GM19043 (cell line): ENCODE measurements at regions not wholly inside any gene's neighbourhood (a gene's known extent, or its start where the extent isn't known, plus 50 kb on each side); places are given as distances from the start of the nearest gene placed in this dataset.
"Not testable (repeated sequence)": the region's sequence is repeated elsewhere in the genome, so short reads cannot be mapped to it uniquely, and the experiment has no call there.

Experiments
- ATAC-seq: cut with Tn5 transposase; IDR thresholded peaks from one replicate; pipeline ENCODE4 v1.9.1; 2021; ENCODE audit warnings: low read depth; ENCODE audit not compliant: unreplicated experiment

GRCh38 chr2:88802026-88802425 lies 110.6 kb downstream of the RPIA start:
- ATAC-seq, result not testable (repeated sequence)

- no peak for ATAC-seq
Observed at GRCh38 chr2:88807237-88807962, 115.9 kb downstream of the RPIA start.

GRCh38 chr2:88808083-88808482 lies 116.6 kb downstream of the RPIA start:
- ATAC-seq, result no peak

DNA sequence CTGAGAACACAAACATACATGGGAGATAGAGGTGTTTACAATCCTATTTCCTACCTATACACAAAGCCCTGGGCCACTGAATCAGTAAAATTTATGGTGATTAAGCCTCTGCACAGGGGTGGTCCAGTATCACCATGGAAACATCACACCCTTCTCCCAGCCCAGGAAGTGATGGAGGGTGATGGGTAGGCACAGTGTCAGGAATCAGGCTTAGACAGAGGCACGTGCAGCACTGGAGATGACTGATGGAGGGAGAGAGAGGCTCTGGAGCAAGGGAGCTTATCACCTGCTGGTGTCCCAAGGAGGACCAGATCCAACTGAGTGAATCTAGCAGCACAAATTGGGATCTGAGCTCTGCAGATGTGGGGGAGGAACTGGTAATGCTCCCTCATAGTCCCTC lies 117.2 kb downstream of the RPIA start:
- ATAC-seq, result no peak

- ATAC-seq, result no peak
Observed at GRCh38 chr2:88809216-88809615, 117.7 kb downstream of the RPIA start.

GRCh38 chr2:88810017-88810416 lies 118.5 kb downstream of the RPIA start:
- no peak for ATAC-seq

- ATAC-seq, result no peak
Observed at GRCh38 chr2:88810488-88810887, 119.0 kb downstream of the RPIA start.

GRCh38 chr2:88811233-88811632 lies 119.8 kb downstream of the RPIA start:
- ATAC-seq, result no peak

DNA sequence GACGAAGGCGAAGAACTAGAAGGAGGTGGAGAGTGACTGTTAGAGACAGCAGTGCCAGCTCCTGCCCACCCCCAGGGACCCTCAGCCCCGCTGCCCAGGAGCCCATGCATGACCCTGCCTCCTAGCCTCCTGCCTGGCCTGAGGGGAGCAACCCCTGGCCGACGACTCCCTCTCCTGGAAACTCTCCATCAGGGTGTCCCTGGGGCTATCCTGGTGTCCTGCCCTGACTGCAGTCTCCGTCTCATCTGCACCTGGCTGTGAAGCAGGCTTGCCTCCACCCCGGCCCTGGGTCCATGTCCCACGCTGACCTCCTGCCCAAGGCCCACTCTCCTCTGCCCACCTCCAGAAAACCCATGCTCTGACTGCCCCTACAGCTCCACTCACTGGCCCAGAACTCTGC lies 120.2 kb downstream of the RPIA start:
- ATAC-seq, result no peak

GRCh38 chr2:88813612-88814011 lies 122.1 kb downstream of the RPIA start:
- no peak for ATAC-seq

DNA sequence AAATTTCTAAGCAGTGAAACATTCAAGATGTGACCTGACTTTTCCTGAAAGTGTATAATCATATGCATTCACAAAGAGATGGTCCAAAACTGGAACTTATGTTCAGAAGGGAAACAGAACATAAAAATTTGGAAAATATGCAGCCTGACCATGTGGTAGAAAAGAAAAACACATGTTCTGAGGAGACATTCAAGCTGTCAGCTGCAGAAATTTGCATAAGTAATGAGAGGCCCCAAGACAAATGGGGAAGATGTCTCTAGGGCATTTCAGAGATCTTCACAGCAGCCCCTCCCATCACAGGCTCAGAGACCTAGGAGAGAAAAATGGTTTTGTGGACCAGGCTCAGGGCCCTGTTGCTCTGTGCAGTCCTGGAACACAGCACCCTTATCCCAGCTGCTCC lies 123.8 kb downstream of the RPIA start:
- no peak for ATAC-seq

DNA sequence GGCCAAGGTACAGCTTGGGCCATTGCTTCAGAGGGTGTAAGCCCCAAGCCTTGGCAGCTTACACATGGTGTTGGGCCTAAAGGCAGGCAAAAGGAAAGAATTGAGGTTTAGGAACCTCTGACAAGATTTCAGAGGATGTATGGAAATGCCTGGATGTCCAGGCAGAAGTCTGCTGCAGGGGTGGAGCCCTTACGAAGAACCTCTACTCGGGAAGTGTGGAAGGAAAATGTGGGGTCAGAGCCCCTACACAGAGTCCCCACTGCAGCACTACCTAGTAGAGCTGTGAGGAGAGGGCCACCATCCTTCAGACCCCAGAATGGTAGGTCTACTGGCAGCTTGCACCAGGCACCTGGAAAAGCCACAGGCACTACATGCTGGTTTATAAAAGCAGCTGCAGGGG lies 124.2 kb downstream of the RPIA start:
- no peak for ATAC-seq

GRCh38 chr2:88818381-88818780 lies 126.9 kb downstream of the RPIA start:
- ATAC-seq, result no peak

- no peak for ATAC-seq
Observed at GRCh38 chr2:88824951-88825350, 133.5 kb downstream of the RPIA start.

DNA sequence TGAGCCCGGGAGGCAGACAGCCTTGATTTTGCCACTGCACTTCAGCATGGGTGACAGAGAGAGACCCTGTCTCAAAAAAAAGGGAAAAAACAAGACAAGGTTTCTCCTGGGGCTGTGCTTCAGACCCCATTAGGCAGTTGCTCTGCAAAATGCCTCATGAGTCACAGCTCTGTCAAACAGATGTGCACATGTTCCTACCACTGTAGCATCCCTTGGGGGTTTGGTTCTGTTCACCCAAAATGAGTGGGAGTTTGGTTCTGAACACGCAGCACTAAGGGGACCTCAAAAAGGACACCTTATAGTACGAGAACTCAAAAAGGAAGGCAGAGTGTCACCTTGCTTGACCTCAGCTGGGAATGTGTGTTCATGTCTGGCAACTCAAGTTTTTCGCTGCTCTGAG lies 134.9 kb downstream of the RPIA start:
- ATAC-seq, result no peak

- no peak for ATAC-seq
Observed at GRCh38 chr2:88827821-88828220, 136.3 kb downstream of the RPIA start.

- no peak for ATAC-seq
Observed at GRCh38 chr2:88828397-88829137, 137.1 kb downstream of the RPIA start.

DNA sequence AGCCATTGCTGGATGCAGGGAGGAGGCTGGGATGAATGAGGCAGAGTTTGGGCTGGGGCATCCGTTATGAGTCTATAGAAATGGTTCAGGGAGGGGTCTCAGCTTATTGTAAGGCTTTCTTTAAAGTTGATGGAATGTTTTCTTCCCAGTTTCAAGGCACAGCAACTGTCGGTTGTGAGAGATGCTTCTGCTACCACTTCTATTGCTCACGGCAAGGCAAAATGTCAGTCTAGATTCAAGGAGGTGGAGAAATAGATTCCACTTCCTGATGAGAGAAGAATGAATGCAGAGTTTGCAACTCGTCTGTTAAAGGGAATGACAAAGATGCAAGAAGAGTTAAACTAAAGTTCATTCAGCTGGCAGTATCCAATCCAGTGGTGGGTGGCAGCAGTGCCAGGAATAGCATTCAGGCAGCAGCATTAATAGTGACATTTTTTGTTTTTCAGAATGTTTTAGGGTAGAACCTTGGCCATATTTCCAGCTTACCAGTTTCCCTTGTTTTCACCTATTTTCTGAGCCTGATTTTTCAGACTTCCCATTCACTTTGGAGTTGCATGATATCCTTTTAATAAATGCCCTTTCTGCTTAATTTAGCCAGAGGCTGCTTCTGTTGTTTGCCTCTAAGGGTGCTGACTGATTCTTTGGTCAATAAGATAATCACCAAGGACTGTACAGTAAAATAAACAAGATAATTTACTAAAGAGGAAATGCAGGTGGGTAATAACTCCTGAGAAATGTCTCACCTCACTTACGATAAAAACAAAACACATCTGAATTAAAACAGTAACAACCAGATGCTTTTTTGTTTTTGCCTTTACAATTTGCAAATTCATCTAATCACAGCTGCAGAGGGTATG lies 138.4 kb downstream of the RPIA start:
- ATAC-seq, result no peak

DNA sequence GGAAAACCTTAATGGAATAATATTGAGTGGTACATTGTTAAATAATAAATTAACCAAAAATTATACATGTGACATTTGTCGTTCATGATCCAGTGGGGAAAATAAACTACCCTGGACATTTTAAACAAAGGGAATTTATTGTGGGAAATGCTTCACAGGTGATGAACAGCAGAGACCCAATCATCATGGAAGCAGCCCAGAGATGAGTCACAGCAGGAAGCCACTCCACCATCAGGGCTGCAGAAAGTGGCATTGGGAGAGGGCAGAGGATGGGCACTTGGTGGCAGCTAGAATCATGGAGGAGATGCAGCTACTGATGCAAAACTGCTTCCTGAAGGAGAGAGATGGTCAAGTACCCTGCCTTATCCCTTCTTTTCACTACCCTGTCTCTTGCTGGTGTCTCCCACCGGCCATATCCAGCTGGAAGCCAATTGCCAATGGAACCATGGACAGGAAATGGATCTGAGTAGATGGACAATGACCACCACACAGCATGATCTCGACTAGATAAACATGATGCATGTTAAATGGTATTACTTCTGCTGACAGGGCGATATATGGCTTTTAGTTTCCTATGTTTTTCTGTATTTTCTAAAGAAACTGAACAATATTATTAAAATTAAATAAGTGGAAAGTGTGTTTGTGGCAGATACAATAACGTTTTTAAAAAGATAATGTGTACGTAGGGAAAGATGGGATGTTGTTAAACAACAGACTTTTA lies 139.8 kb downstream of the RPIA start:
- no peak for ATAC-seq

DNA sequence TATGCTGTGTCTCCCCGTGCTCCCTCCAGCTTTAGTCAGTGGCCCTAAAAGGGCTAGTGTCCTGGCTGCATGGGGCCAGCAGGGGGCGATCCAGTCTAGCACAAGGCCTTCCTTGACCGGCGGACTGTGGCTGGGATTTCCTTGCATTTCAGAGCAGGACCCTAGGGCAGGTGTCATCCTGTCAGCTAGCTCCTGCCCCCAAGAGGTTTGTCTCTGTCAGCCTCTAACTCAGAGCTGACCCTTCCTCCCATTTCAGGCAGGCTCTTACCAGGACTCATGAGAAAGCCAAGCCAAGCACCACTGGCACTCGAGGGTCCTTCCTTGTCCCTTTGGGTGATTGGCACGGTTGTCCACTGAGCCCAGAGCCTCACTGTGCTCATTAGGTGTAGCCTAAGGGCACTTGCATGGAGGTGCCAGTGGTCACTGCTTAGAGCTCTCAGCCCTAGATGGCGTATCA lies 140.3 kb downstream of the RPIA start:
- peak; percentile 76 for ATAC-seq
